ENCODE measurements at regions not wholly inside any gene's neighbourhood (a gene's known extent, or its start where the extent isn't known, plus 50 kb on each side); places are given as distances from the start of the nearest gene placed in this dataset.

DNA sequence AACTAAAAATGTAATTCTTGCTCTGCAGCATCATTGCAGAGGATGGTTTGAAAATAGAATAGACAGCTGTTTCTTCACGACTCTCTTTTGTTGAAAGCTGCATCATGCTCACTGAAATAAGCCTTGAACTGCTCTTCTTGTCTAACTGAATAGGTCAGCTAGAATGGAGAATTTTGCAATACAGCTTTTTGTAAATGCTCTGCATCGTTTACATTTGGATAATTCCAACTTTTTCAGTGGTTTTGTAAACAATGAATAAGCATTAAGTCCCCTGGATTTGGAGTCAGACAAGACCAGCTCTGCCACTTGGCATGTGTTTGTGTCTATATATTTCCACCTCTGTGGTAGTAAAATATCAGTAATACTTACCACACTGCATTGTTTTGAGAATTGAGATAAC lies 95.2 kb downstream of the PLSCR2 start:
- Histone ChIP-seq H2AFZ (ENCODE audit: low read length) (no peak overlapping the region), H3K4me1 (ENCODE audit: insufficient read depth, low read length, severe bottlenecking) (no peaks in the 10 kb centered on the region), H3F3A (ENCODE audit: insufficient read depth, low read length) (no peaks in the 10 kb centered on the region), H3K9me2 (ENCODE audit: low read depth, low read length) (no peaks in the 10 kb centered on the region; the same call in 1 of the 2 replicates), H3K4me3 (ENCODE audit: low read depth, low read length, poor library complexity, severe bottlenecking) (no peak overlapping the region), H3K4me2 (ENCODE audit: low read length) (no peak overlapping the region), H4K20me1 (ENCODE audit: insufficient read depth, low read length) (no peaks in the 10 kb centered on the region), H3K9me3 (ENCODE audit: low read length) (no peaks in the 10 kb centered on the region), H3K79me2 (ENCODE audit: insufficient read depth, low read length) (no peaks in the 10 kb centered on the region), H3K9ac (ENCODE audit: low read length) (no peak overlapping the region), H3K27me3 (ENCODE audit: insufficient read depth, low read length) (no peaks in the 10 kb centered on the region), H3K27ac (ENCODE audit: low read depth, low read length, poor library complexity, severe bottlenecking) (no peak overlapping the region), H3K36me3 (ENCODE audit: insufficient read depth, low read length) (no peaks in the 10 kb centered on the region)
- no peak for TF ChIP-seq EZH2 (IDR thresholded peaks at IDR 0.05; ENCODE audit: borderline replicate concordance, low read length)
- TF ChIP-seq, protein P1, sequence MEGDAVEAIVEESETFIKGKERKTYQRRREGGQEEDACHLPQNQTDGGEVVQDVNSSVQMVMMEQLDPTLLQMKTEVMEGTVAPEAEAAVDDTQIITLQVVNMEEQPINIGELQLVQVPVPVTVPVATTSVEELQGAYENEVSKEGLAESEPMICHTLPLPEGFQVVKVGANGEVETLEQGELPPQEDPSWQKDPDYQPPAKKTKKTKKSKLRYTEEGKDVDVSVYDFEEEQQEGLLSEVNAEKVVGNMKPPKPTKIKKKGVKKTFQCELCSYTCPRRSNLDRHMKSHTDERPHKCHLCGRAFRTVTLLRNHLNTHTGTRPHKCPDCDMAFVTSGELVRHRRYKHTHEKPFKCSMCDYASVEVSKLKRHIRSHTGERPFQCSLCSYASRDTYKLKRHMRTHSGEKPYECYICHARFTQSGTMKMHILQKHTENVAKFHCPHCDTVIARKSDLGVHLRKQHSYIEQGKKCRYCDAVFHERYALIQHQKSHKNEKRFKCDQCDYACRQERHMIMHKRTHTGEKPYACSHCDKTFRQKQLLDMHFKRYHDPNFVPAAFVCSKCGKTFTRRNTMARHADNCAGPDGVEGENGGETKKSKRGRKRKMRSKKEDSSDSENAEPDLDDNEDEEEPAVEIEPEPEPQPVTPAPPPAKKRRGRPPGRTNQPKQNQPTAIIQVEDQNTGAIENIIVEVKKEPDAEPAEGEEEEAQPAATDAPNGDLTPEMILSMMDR (IDR thresholded peaks at IDR 0.05; ENCODE audit: low read length), result no peak

DNA sequence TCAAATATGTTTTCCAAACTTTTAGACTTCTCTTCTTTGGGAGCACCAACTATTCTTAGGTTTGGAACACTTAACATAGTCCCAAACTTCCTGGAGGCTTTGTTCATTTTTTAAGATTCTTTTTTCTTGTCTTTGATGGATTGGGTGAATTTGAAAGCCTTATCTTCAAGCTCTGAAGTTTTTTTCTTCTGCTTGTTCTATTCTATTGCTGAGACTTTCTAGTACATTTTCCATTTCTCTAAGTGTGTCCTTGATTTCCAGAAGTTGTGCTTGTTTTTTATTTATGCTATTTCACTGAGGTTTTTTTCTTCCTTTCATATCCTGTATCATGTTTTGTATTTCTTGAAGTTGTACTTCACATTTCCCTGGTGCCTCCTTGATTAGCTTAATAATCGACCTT lies 97.5 kb downstream of the PLSCR2 start:
- H3F3A ChIP-seq (ENCODE audit: insufficient read depth, low read length), result no peaks in the 10 kb centered on the region
- H3K4me2 ChIP-seq (ENCODE audit: low read length), result no peak overlapping the region
- no peak overlapping the region for H2AFZ ChIP-seq (ENCODE audit: low read length)
- no peaks in the 10 kb centered on the region for H3K36me3 ChIP-seq (ENCODE audit: insufficient read depth, low read length)
- H3K4me1 ChIP-seq (ENCODE audit: insufficient read depth, low read length, severe bottlenecking), result no peaks in the 10 kb centered on the region
- H3K27ac ChIP-seq (ENCODE audit: low read depth, low read length, poor library complexity, severe bottlenecking), result no peak overlapping the region
- H3K9me3 ChIP-seq (ENCODE audit: low read length), result no peaks in the 10 kb centered on the region
- no peaks in the 10 kb centered on the region; the same call in 1 of the 2 replicates for H3K9me2 ChIP-seq (ENCODE audit: low read depth, low read length)
- H4K20me1 ChIP-seq (ENCODE audit: insufficient read depth, low read length), result no peaks in the 10 kb centered on the region
- H3K79me2 ChIP-seq (ENCODE audit: insufficient read depth, low read length), result no peaks in the 10 kb centered on the region
- H3K9ac ChIP-seq (ENCODE audit: low read length), result no peak overlapping the region
- TF ChIP-seq, protein P1 (IDR thresholded peaks at IDR 0.05; ENCODE audit: low read length), result no peak
- no peak for TF ChIP-seq EZH2 (IDR thresholded peaks at IDR 0.05; ENCODE audit: borderline replicate concordance, low read length)
- no peak overlapping the region for H3K4me3 ChIP-seq (ENCODE audit: low read depth, low read length, poor library complexity, severe bottlenecking)
- no peaks in the 10 kb centered on the region for H3K27me3 ChIP-seq (ENCODE audit: insufficient read depth, low read length)

DNA sequence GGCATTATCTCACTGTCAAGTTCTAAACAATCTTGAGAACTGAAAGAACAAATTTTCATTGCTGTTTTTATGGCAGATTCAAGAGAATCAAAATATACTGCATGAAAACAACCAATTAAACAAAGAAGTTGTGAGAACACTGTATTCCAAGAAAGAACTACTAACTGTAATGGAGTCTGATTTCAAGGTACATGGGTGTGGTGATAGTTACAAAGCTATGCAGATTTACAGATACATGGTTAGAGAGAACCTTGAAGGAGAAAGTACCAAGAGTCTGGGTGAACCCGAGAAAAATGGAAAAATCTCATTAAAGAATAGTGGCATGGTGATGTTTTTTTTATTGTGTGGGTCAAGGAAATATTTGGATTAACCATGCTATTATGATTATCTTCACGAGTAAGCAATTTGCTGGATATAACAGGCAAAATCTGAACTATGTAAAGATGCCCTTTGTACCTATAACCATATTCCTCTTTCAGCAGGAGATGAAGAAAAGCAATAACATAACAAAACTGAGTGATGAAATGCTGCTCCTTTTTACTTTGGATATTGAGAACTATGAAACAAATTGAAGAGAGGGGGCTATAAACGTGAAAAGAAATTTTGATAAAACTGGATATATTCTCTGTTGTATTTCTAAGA lies 100.4 kb downstream of the PLSCR2 start:
- H3K27ac ChIP-seq (ENCODE audit: low read depth, low read length, poor library complexity, severe bottlenecking), result no peak overlapping the region
- no peak overlapping the region for H2AFZ ChIP-seq (ENCODE audit: low read length)
- H3K9ac ChIP-seq (ENCODE audit: low read length), result no peak overlapping the region
- H3F3A ChIP-seq (ENCODE audit: insufficient read depth, low read length), result no peaks in the 10 kb centered on the region
- no peaks in the 10 kb centered on the region for H3K27me3 ChIP-seq (ENCODE audit: insufficient read depth, low read length)
- H3K9me2 ChIP-seq (ENCODE audit: low read depth, low read length), result no peaks in the 10 kb centered on the region
- H3K79me2 ChIP-seq (ENCODE audit: insufficient read depth, low read length), result no peaks in the 10 kb centered on the region
- H4K20me1 ChIP-seq (ENCODE audit: insufficient read depth, low read length), result no peaks in the 10 kb centered on the region
- H3K36me3 ChIP-seq (ENCODE audit: insufficient read depth, low read length), result no peaks in the 10 kb centered on the region
- no peak overlapping the region for H3K4me2 ChIP-seq (ENCODE audit: low read length)
- no peak overlapping the region for H3K4me3 ChIP-seq (ENCODE audit: low read depth, low read length, poor library complexity, severe bottlenecking)
- no peak for TF ChIP-seq EZH2 (IDR thresholded peaks at IDR 0.05; ENCODE audit: borderline replicate concordance, low read length)
- TF ChIP-seq, protein P1 (IDR thresholded peaks at IDR 0.05; ENCODE audit: low read length), result no peak
- H3K4me1 ChIP-seq (ENCODE audit: insufficient read depth, low read length, severe bottlenecking), result no peaks in the 10 kb centered on the region
- H3K9me3 ChIP-seq (ENCODE audit: low read length), result no peaks in the 10 kb centered on the region
